Upper lobe of left lung (tissue), 6 donors: ENCODE measurements at regions not wholly inside any gene's neighbourhood (a gene's known extent, or its start where the extent isn't known, plus 50 kb on each side); places are given as distances from the start of the nearest gene placed in this dataset.

Experiments used
- ATAC-seq, 2 donors: fragments of 200-7000 bp; cut with Tn5 transposase; one replicate each; pipeline ENCODE4 v1.9.1; 2022; ENCODE audit warnings: mild to moderate bottlenecking in 2 of 2, moderate library complexity in 2 of 2; ENCODE audit not compliant: low FRiP score in 2 of 2
- DNase-seq, 2 donors: peaks; one replicate each; pipeline ENCODE4 v3.0.0-alpha.2; 2019 to 2020
- H3K27ac ChIP-seq, 4 donors: fragments of 200-600 bp; sonication (generic); one replicate each; pipeline ENCODE4 v1.5.1; 2016 to 2019
- H3K27me3 ChIP-seq, 4 donors: fragments of 200-600 bp; sonication (generic); one replicate each; pipeline ENCODE4 v1.5.1; 2017 to 2019
- H3K36me3 ChIP-seq, 4 donors: fragments of 200-600 bp; sonication (generic); one replicate each; pipeline ENCODE4 v1.5.1; 2016 to 2019
- H3K4me1 ChIP-seq, 4 donors: fragments of 200-600 bp; sonication (generic); one replicate each; pipeline ENCODE4 v1.5.1; 2018 to 2019
- H3K4me3 ChIP-seq, 4 donors: fragments of 200-600 bp; sonication (generic); one replicate each; pipeline ENCODE4 v1.5.1; 2017 to 2019; ENCODE audit warnings: mild to moderate bottlenecking in 2 of 4, moderate library complexity in 1 of 4
- H3K9me3 ChIP-seq, 4 donors: fragments of 200-600 bp; sonication (generic); one replicate each; pipeline ENCODE4 v1.5.1; 2018 to 2019
- CTCF ChIP-seq, 6 experiments: fragments of 450-650 bp in 4 of 6; fragments of 200-600 bp in 2 of 6; sonication (generic) in 2 of 6; IDR thresholded peaks; one replicate each; pipeline ENCODE4 v1.5.1; 2016 to 2019; ENCODE audit warnings: antibody characterized with exemption in 6 of 6
- EP300 ChIP-seq, 4 donors: sonication (generic); formaldehyde crosslinking; IDR thresholded peaks; one replicate each; pipeline ENCODE4 v1.5.1; 2017; ENCODE audit warnings: antibody characterized with exemption in 4 of 4, control low read depth in 2 of 4
- POLR2A ChIP-seq, 4 donors: fragments of 450-650 bp; IDR thresholded peaks; one replicate each; pipeline ENCODE4 v1.5.1; 2016 to 2017; ENCODE audit warnings: antibody characterized with exemption in 4 of 4, mild to moderate bottlenecking in 2 of 4
- POLR2AphosphoS5 ChIP-seq, 2 donors: sonication (generic); formaldehyde crosslinking; IDR thresholded peaks; one replicate each; pipeline ENCODE4 v1.5.1; 2017; ENCODE audit warnings: antibody characterized with exemption in 2 of 2
- WGBS, 2 donors: methylation state at CpG; one replicate each; pipeline ENCODE4 v1.1.5; 2017 to 2018; 5-methylcytosine and 5-hydroxymethylcytosine counted together
- donor health status: DM: no; HTN: no; CAD: no; lungs with moderate emphysema.
- donor health status: DM: no; HTN: yes; CAD: no; lungs with severe emphysema.

DNA sequence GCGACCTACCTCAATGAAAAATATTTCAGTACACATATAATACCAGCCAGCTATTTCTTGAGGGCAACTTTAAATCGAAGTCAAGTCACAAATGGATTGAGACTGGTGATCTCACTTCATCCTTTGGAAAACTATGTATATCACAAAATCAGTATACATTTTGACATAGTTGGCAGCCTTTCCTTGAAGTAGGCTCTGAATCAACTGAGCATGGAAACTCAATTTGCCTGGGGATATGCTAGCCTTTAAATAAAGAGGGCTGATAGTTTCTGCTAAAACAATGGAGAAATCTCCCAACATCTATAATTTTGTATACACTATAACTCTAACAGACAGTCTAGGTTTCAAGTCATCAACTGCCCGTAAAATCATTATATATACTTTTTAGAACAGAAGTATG lies 282.8 kb upstream of the TENM3 start:
- no peaks in the 10 kb centered on the region for H3K36me3 ChIP-seq
- no peak overlapping the region for H3K4me3 ChIP-seq
- H3K9me3 ChIP-seq = no peaks in the 10 kb centered on the region
- no peaks in the 10 kb centered on the region for H3K27me3 ChIP-seq
- 81 to 87% methylated on average over 3 of the region's 3 CpGs for WGBS, 2 donors
- H3K27ac ChIP-seq = no peak overlapping the region
- DNase-seq = no peak
- TF ChIP-seq POLR2A (IDR thresholded peaks at IDR 0.05) (no peak), EP300 (IDR thresholded peaks at IDR 0.05) (no peak), POLR2AphosphoS5 (IDR thresholded peaks at IDR 0.05) (no peak), CTCF (IDR thresholded peaks at IDR 0.05) (no peak)
- ATAC-seq = no peak
- no peaks in the 10 kb centered on the region for H3K4me1 ChIP-seq

DNA sequence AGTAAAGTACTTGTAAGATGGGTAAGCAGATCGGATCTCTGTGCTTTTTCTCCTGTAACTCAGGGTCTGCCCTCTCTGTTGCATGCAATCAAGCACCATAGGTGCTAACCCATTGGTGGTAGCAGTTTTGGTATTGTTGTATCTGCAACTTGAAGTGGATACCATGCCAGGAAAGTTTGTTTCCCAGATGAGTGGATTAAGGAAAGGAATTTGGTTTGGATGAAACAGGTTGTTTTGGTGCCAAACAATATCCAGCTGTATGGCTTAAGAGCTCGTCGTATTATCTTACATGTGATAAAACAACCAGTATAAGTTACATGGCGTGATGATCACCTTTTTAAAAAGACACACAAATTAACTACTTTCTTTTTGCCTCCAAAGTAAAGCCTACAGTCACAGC lies 280.9 kb upstream of the TENM3 start:
- ATAC-seq (no peak), DNase-seq (no peak)
- 66 to 73% methylated on average over 4 of the region's 4 CpGs for WGBS, 2 donors
- no peak overlapping the region for H3K4me3 ChIP-seq
- H3K36me3 ChIP-seq = no peaks in the 10 kb centered on the region
- no peaks in the 10 kb centered on the region for H3K4me1 ChIP-seq
- H3K9me3 ChIP-seq = no peaks in the 10 kb centered on the region
- TF ChIP-seq EP300 (IDR thresholded peaks at IDR 0.05) = no peak
- TF ChIP-seq POLR2AphosphoS5 (IDR thresholded peaks at IDR 0.05) = no peak
- TF ChIP-seq CTCF (IDR thresholded peaks at IDR 0.05) = no peak
- TF ChIP-seq POLR2A (IDR thresholded peaks at IDR 0.05) = no peak
- H3K27me3 ChIP-seq = no peaks in the 10 kb centered on the region
- no peak overlapping the region for H3K27ac ChIP-seq

DNA sequence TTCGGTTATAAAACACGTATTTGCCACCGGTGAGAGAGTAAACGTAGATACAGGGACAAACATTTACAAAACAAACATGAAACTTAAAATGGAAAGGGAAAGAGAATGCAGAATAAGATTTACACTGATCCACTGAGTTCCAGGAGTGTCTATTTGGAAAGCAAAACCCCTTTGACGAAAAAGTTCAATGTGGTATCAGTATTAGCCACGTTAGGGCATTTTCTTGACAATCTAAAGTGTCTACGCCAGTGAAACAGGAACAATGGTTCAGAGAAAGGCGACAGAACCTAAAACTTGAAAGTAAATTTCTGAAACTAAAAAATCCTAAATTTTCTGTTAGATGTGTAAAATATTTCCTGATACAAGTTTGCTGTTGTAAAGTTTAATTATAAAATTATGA lies 278.5 kb upstream of the TENM3 start:
- H3K4me3 ChIP-seq = no peak overlapping the region
- no peak overlapping the region for H3K27ac ChIP-seq
- WGBS, 2 donors = 65 to 68% methylated on average over 8 of the region's 8 CpGs
- ATAC-seq (no peak), DNase-seq (no peak)
- no peaks in the 10 kb centered on the region for H3K27me3 ChIP-seq
- no peak for TF ChIP-seq CTCF (IDR thresholded peaks at IDR 0.05)
- no peak for TF ChIP-seq POLR2A (IDR thresholded peaks at IDR 0.05)
- no peak for TF ChIP-seq POLR2AphosphoS5 (IDR thresholded peaks at IDR 0.05)
- TF ChIP-seq EP300 (IDR thresholded peaks at IDR 0.05) = no peak
- no peaks in the 10 kb centered on the region for H3K4me1 ChIP-seq
- no peaks in the 10 kb centered on the region for H3K36me3 ChIP-seq
- no peaks in the 10 kb centered on the region for H3K9me3 ChIP-seq

GRCh38 chr4:181966104-181966551 lies 277.1 kb upstream of the TENM3 start:
- TF ChIP-seq CTCF (IDR thresholded peaks at IDR 0.05) (no peak), POLR2A (IDR thresholded peaks at IDR 0.05) (no peak), EP300 (IDR thresholded peaks at IDR 0.05) (no peak), POLR2AphosphoS5 (IDR thresholded peaks at IDR 0.05) (no peak)
- ATAC-seq (peak in 1 of 2 donors; percentile 63), DNase-seq (no peak)
- Histone ChIP-seq H3K36me3 (no peaks in the 10 kb centered on the region), H3K27ac (no peak overlapping the region), H3K4me3 (no peak overlapping the region), H3K4me1 (no peaks in the 10 kb centered on the region), H3K27me3 (no peaks in the 10 kb centered on the region), H3K9me3 (no peaks in the 10 kb centered on the region)
- 78 to 80% methylated on average over 1 of the region's 1 CpG for WGBS, 2 donors

DNA sequence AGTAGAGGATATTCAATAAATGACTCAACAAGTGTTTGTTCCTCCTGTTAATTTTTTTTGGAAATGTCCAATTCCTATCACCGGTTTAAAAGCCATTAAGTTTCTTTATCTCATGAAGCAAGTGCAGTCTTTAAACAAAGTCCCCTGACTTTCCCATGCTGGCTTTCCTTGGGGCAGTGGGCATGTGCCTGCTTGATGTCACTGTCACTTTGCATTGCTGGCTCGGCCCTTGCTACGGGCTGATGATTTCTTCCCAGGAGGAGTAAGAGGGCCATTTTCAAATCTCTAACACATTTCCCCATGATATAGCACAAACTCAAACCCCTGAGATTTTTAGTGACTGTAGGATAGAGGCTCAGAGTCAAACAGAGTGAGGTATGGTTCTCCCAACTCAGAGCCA lies 275.8 kb upstream of the TENM3 start:
- Histone ChIP-seq H3K27ac (no peak overlapping the region), H3K4me3 (no peak overlapping the region), H3K27me3 (no peaks in the 10 kb centered on the region), H3K9me3 (no peaks in the 10 kb centered on the region), H3K4me1 (no peaks in the 10 kb centered on the region), H3K36me3 (no peaks in the 10 kb centered on the region)
- 76 to 81% methylated on average over 3 of the region's 3 CpGs for WGBS, 2 donors
- TF ChIP-seq POLR2A (IDR thresholded peaks at IDR 0.05) (no peak), CTCF (IDR thresholded peaks at IDR 0.05) (no peak), EP300 (IDR thresholded peaks at IDR 0.05) (no peak), POLR2AphosphoS5 (IDR thresholded peaks at IDR 0.05) (no peak)
- ATAC-seq (no peak), DNase-seq (no peak)
